HFF-Myc (cell line): ENCODE measurements at regions not wholly inside any gene's neighbourhood (a gene's known extent, or its start where the extent isn't known, plus 50 kb on each side); places are given as distances from the start of the nearest gene placed in this dataset.

Experiments
- DNase-seq: peaks from one replicate; pipeline ENCODE4 v3.0.0-alpha.2; 2011; ENCODE audit warnings: low read depth; ENCODE audit errors: extremely low read depth
- H3K4me3 ChIP-seq: replicated peaks from 2 replicates; pipeline ENCODE4 v1.5.1; 2011; ENCODE audit warnings: low read depth, mild to moderate bottlenecking, control low read depth, low read length
- CTCF ChIP-seq: IDR thresholded peaks from 2 replicates; pipeline ENCODE4 v1.5.1; 2012; ENCODE audit warnings: mild to moderate bottlenecking, low read depth, low read length, control low read depth; ENCODE audit errors: missing control alignments

- DNase-seq = no peak
- TF ChIP-seq CTCF = no peak
These were observed 375.8 kb upstream of the FANCL start for GRCh38 chr2:58616961-58617360.

GRCh38 chr2:58614219-58614618 is 373.1 kb upstream of the FANCL start:
- TF ChIP-seq CTCF = no peak
- H3K4me3 ChIP-seq = no peak overlapping the region
- no peak for DNase-seq

More at GRCh38 chr2:58616961-58617360, 375.8 kb upstream of the FANCL start:
- H3K4me3 ChIP-seq = no peak overlapping the region

- no peak overlapping the region for H3K4me3 ChIP-seq
- no peak for TF ChIP-seq CTCF
These were observed 371.8 kb upstream of the FANCL start for GRCh38 chr2:58612973-58613372.

GRCh38 chr2:58609326-58609725 is 368.2 kb upstream of the FANCL start:
- TF ChIP-seq CTCF = no peak
- DNase-seq = no peak
- no peak overlapping the region for H3K4me3 ChIP-seq

More at GRCh38 chr2:58612973-58613372, 371.8 kb upstream of the FANCL start:
- no peak for DNase-seq

- no peak overlapping the region for H3K4me3 ChIP-seq
- no peak for DNase-seq
- TF ChIP-seq CTCF = no peak
These were observed 367.0 kb upstream of the FANCL start for GRCh38 chr2:58608146-58608545.

- no peak for DNase-seq
- TF ChIP-seq CTCF = no peak
- no peak overlapping the region for H3K4me3 ChIP-seq
These were observed 366.3 kb upstream of the FANCL start for GRCh38 chr2:58607448-58607847.

GRCh38 chr2:58606799-58607198 is 365.7 kb upstream of the FANCL start:
- TF ChIP-seq CTCF = no peak
- no peak for DNase-seq

More at GRCh38 chr2:58606799-58607198, 365.7 kb upstream of the FANCL start:
- H3K4me3 ChIP-seq = no peak overlapping the region
